Activated CD8-positive, alpha-beta T cell treated with anti-CD3 and anti-CD28 coated beads for 36 hours (primary cell): ENCODE measurements at regions not wholly inside any gene's neighbourhood (a gene's known extent, or its start where the extent isn't known, plus 50 kb on each side); places are given as distances from the start of the nearest gene placed in this dataset.

Experiments used
- ATAC-seq: fragments of 200-7000 bp; cut with Tn5 transposase; one replicate; pipeline ENCODE4 v1.10.0; 2021; ENCODE audit warnings: mild to moderate bottlenecking, moderate library complexity
- CTCF ChIA-PET: fragments of 350-600 bp; sonication (Branson Sonifier 250); formaldehyde crosslinking; loops from one replicate; lab custom pipeline; 2021; ENCODE audit warnings: antibody characterized with exemption; lab: Charles Lee
- POLR2A ChIA-PET: fragments of 350-600 bp; sonication (Branson Sonifier 250); formaldehyde crosslinking; loops from one replicate; lab custom pipeline; 2021; ENCODE audit warnings: antibody characterized with exemption; lab: Charles Lee
- DNase-seq: peaks from one replicate; pipeline ENCODE4 v3.0.0-alpha.2; 2020
- H3K27ac Mint-ChIP-seq: one replicate; pipeline ENCODE4 v1.8.0; 2021; ENCODE audit warnings: mild to moderate bottlenecking, mixed read lengths
- H3K27me3 Mint-ChIP-seq: one replicate; pipeline ENCODE4 v1.8.0; 2021; ENCODE audit warnings: mixed read lengths
- H3K36me3 Mint-ChIP-seq: one replicate; pipeline ENCODE4 v1.8.0; 2021; ENCODE audit warnings: low read depth, mixed read lengths
- H3K4me1 Mint-ChIP-seq: one replicate; pipeline ENCODE4 v1.8.0; 2021; ENCODE audit warnings: low read depth, mixed read lengths
- H3K4me3 Mint-ChIP-seq: one replicate; pipeline ENCODE4 v1.8.0; 2021; ENCODE audit warnings: mild to moderate bottlenecking, moderate library complexity, mixed read lengths
- H3K9me3 Mint-ChIP-seq: one replicate; pipeline ENCODE4 v1.8.0; 2021; ENCODE audit warnings: mixed read lengths
- CTCF ChIP-seq: fragments of 200-600 bp; IDR thresholded peaks from one replicate; pipeline ENCODE4 v1.8.0; 2022; ENCODE audit warnings: antibody characterized with exemption, mild to moderate bottlenecking
- intact Hi-C: fragments of 100-400 bp; cut with micrococcal nuclease; formaldehyde crosslinking; loops from one replicate; pipeline ENCODE4 v1.10.0; 2022

GRCh38 chr4:35963383-35963782 is 280.9 kb downstream of the ARAP2 start:
- ATAC-seq (no peak), DNase-seq (no peak)
- Mint-ChIP-seq H3K27me3 (no peaks in the 10 kb centered on the region), H3K4me1 (peaks cover 2% of the 10 kb centered on the region), H3K27ac (no peak overlapping the region), H3K4me3 (no peak overlapping the region), H3K9me3 (no peaks in the 10 kb centered on the region), H3K36me3 (no peaks in the 10 kb centered on the region)
- intact Hi-C loops: no loop called here
- POLR2A ChIA-PET: interaction anchor here (0.6 kb wide), 1 partner anchor 18 kb away, joined by 3 read pairs; no protein-coding TSS in a partner anchor
- no peak for TF ChIP-seq CTCF
- CTCF ChIA-PET: no interaction called here

GRCh38 chr4:35963974-35964515 is 280.3 kb downstream of the ARAP2 start:
- ATAC-seq (no peak), DNase-seq (no peak)
- intact Hi-C loops: no loop called here
- ChIA-PET CTCF (no interaction called here), POLR2A (interaction anchor here (0.6 kb wide), 1 partner anchor 18 kb away, joined by 3 read pairs; no protein-coding TSS in a partner anchor)
- H3K9me3 Mint-ChIP-seq: no peaks in the 10 kb centered on the region
- H3K36me3 Mint-ChIP-seq: no peaks in the 10 kb centered on the region
- TF ChIP-seq CTCF: no peak
- peaks cover 2% of the 10 kb centered on the region for H3K4me1 Mint-ChIP-seq
- no peak overlapping the region for H3K27ac Mint-ChIP-seq
- no peaks in the 10 kb centered on the region for H3K27me3 Mint-ChIP-seq
- H3K4me3 Mint-ChIP-seq: no peak overlapping the region

- TF ChIP-seq CTCF: no peak
- Mint-ChIP-seq H3K36me3 (no peaks in the 10 kb centered on the region), H3K4me3 (no peak overlapping the region)
Observed at GRCh38 chr4:35965300-35965699, 279.0 kb downstream of the ARAP2 start.

GRCh38 chr4:35966566-35966965 is 277.7 kb downstream of the ARAP2 start:
- intact Hi-C loops: no loop called here
- no peaks in the 10 kb centered on the region for H3K27me3 Mint-ChIP-seq
- peaks cover 6% of the 10 kb centered on the region for H3K4me1 Mint-ChIP-seq
- no peak for TF ChIP-seq CTCF
- no peaks in the 10 kb centered on the region for H3K9me3 Mint-ChIP-seq
- no peak for ATAC-seq
- H3K36me3 Mint-ChIP-seq: no peaks in the 10 kb centered on the region
- POLR2A ChIA-PET: no interaction called here
- no peak overlapping the region for H3K4me3 Mint-ChIP-seq
- CTCF ChIA-PET: no interaction called here
- H3K27ac Mint-ChIP-seq: no peak overlapping the region
- DNase-seq: no peak

More at GRCh38 chr4:35965300-35965699, 279.0 kb downstream of the ARAP2 start:
- intact Hi-C loops: no loop called here
- DNase-seq (no peak), ATAC-seq (no peak)
- H3K27ac Mint-ChIP-seq: no peak overlapping the region
- ChIA-PET CTCF (interaction anchor here (0.8 kb wide), 1 partner anchor 10 kb away, joined by 3 read pairs; no protein-coding TSS in a partner anchor), POLR2A (no interaction called here)
- no peaks in the 10 kb centered on the region for H3K9me3 Mint-ChIP-seq
- no peaks in the 10 kb centered on the region for H3K27me3 Mint-ChIP-seq
- peaks cover 2% of the 10 kb centered on the region for H3K4me1 Mint-ChIP-seq

- H3K4me3 Mint-ChIP-seq: no peak overlapping the region
- ATAC-seq: peak; percentile 47
- H3K4me1 Mint-ChIP-seq: peaks cover 10% of the 10 kb centered on the region
- H3K27ac Mint-ChIP-seq: no peak overlapping the region
- ChIA-PET POLR2A (no interaction called here), CTCF (no interaction called here)
- intact Hi-C loops: no loop called here
- no peaks in the 10 kb centered on the region for H3K9me3 Mint-ChIP-seq
- no peaks in the 10 kb centered on the region for H3K36me3 Mint-ChIP-seq
- no peaks in the 10 kb centered on the region for H3K27me3 Mint-ChIP-seq
- DNase-seq: peak; percentile 3
- TF ChIP-seq CTCF: no peak
Observed at GRCh38 chr4:35970366-35970960, 273.9 kb downstream of the ARAP2 start.
